Left ventricle myocardium inferior (tissue), 1 donor: ENCODE measurements at regions not wholly inside any gene's neighbourhood (a gene's known extent, or its start where the extent isn't known, plus 50 kb on each side); places are given as distances from the start of the nearest gene placed in this dataset.

Experiments
- DNase-seq: peaks from one replicate; pipeline ENCODE4 v3.0.0-alpha.2; 2020
- H3K27ac ChIP-seq: fragments of 200-600 bp; replicated peaks from 2 replicates; pipeline ENCODE4 v1.8.0; 2021
- H3K27me3 ChIP-seq: fragments of 200-600 bp; 2 replicates; pipeline ENCODE4 v1.8.0; 2021; ENCODE audit warnings: low read depth
- H3K36me3 ChIP-seq: fragments of 200-600 bp; 2 replicates; pipeline ENCODE4 v1.8.0; 2021
- H3K4me1 ChIP-seq: fragments of 200-600 bp; 2 replicates; pipeline ENCODE4 v1.8.0; 2021
- H3K4me3 ChIP-seq: fragments of 200-600 bp; 2 replicates; pipeline ENCODE4 v1.8.0; 2021; ENCODE audit warnings: mild to moderate bottlenecking, moderate library complexity
- H3K9me3 ChIP-seq: fragments of 200-600 bp; replicated peaks from 2 replicates; pipeline ENCODE4 v1.8.0; 2021
- intact Hi-C: fragments of 100-400 bp; cut with micrococcal nuclease; formaldehyde crosslinking; loops from one replicate; pipeline ENCODE4 v1.11.0; 2022
- TF ChIP-seq, protein P1 (sequence below): fragments of 200-600 bp; IDR thresholded peaks from 2 replicates; pipeline ENCODE4 v1.8.0; 2021; ENCODE audit warnings: antibody characterized with exemption, mild to moderate bottlenecking, borderline replicate concordance
- donor health status: DM: no; HTN: yes; CAD: no; lungs with severe emphysema.

DNA sequence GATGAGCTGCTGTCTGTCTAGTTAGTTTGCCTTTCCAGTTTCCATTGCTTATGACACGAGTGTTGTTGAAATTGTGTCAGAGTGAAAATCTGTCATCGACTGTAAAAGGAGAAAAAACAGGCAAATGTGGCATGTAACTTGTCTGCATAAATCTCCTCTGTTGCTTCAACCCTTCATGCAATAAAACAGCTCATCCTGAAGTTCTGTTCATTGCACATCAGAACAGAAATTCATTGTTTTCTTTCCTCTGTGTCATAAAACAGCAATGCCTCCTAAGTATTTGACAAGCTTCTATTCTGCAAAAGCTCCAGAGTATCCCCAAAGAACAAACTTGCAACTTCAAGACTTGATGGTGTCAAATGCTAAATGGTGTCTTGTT is 432.1 kb downstream of the MEIS1 start:
- no peak for DNase-seq
- H3K27me3 ChIP-seq, result peaks cover 19% of the 10 kb centered on the region
- H3K36me3 ChIP-seq, result no peaks in the 10 kb centered on the region
- no peaks in the 10 kb centered on the region for H3K9me3 ChIP-seq
- H3K4me1 ChIP-seq, result no peaks in the 10 kb centered on the region
- TF ChIP-seq, protein P1, sequence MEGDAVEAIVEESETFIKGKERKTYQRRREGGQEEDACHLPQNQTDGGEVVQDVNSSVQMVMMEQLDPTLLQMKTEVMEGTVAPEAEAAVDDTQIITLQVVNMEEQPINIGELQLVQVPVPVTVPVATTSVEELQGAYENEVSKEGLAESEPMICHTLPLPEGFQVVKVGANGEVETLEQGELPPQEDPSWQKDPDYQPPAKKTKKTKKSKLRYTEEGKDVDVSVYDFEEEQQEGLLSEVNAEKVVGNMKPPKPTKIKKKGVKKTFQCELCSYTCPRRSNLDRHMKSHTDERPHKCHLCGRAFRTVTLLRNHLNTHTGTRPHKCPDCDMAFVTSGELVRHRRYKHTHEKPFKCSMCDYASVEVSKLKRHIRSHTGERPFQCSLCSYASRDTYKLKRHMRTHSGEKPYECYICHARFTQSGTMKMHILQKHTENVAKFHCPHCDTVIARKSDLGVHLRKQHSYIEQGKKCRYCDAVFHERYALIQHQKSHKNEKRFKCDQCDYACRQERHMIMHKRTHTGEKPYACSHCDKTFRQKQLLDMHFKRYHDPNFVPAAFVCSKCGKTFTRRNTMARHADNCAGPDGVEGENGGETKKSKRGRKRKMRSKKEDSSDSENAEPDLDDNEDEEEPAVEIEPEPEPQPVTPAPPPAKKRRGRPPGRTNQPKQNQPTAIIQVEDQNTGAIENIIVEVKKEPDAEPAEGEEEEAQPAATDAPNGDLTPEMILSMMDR, result no peak
- intact Hi-C loops, result no loop called here
- H3K4me3 ChIP-seq, result no peak overlapping the region
- H3K27ac ChIP-seq, result no peak overlapping the region

DNA sequence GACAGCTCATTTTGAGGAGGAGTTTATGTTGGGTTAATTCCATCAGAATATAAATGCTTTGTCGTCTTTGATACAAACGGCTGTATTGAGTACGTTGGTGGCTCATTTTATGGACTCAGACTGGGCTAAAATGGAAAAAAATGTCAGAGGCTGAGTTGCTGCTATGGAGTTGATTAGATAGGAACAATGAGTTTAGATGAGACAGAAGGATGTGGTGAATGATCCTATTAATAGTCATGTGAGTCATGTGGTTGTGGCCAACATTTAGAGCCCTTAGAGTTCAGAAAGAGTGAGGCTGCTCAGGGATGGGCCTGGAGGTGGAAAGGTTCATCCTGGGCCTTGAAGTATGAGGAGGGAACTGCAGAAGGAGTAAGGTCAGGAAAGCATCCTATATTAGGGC is 434.2 kb downstream of the MEIS1 start:
- Histone ChIP-seq H3K36me3 (no peaks in the 10 kb centered on the region), H3K4me1 (no peaks in the 10 kb centered on the region), H3K9me3 (no peaks in the 10 kb centered on the region), H3K27ac (no peak overlapping the region), H3K27me3 (peaks cover 19% of the 10 kb centered on the region), H3K4me3 (no peak overlapping the region)
- TF ChIP-seq, protein P1, result no peak
- no peak for DNase-seq
- intact Hi-C loops, result no loop called here

- DNase-seq, result no peak
- Histone ChIP-seq H3K36me3 (no peaks in the 10 kb centered on the region), H3K27me3 (peaks cover 19% of the 10 kb centered on the region), H3K9me3 (no peaks in the 10 kb centered on the region), H3K27ac (no peak overlapping the region), H3K4me3 (no peak overlapping the region), H3K4me1 (no peaks in the 10 kb centered on the region)
- TF ChIP-seq, protein P1, result no peak
- intact Hi-C loops, result no loop called here
These were observed 437.4 kb downstream of the MEIS1 start for GRCh38 chr2:66872081-66872985.

DNA sequence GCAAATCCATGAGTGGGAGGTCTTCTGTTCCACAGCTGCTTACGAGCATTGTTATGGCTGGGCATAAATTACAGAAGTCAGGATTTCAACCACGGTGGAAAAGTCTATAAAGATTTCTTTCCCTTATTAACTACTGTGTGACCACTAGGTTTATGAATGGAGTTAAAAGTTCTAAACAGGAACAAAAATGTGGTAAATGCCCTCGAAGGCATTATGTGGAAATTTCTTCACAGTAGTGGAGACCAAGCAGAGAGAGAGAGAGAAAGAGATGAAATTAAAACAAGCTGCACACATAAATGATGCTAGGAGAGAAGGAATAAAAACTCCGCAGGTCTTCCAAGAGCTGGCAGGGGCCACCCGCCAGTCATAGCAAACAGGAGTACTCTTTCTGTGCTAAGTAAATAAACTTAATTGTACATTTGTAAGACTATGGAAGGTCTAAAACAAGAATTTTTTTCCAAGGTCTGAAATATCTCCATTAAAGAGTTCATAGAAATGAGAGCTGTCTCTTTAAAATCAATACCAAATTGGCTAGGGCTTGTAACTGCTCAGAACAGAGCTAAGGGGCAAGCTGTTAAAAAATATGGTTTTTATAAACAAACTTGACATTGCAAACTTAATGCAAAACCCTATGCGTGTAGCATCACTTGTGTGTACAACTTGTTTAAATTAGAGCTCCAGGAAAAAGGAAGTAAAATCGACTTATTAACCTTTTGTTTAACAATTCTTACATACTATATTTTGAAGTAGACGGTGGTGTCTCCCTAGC is 438.2 kb downstream of the MEIS1 start:
- TF ChIP-seq, protein P1, result no peak
- no peaks in the 10 kb centered on the region for H3K36me3 ChIP-seq
- intact Hi-C loops, result no loop called here
- H3K4me1 ChIP-seq, result no peaks in the 10 kb centered on the region
- H3K27ac ChIP-seq, result no peak overlapping the region
- peaks cover 15% of the 10 kb centered on the region for H3K27me3 ChIP-seq
- DNase-seq, result no peak
- no peaks in the 10 kb centered on the region for H3K9me3 ChIP-seq
- H3K4me3 ChIP-seq, result no peak overlapping the region

DNA sequence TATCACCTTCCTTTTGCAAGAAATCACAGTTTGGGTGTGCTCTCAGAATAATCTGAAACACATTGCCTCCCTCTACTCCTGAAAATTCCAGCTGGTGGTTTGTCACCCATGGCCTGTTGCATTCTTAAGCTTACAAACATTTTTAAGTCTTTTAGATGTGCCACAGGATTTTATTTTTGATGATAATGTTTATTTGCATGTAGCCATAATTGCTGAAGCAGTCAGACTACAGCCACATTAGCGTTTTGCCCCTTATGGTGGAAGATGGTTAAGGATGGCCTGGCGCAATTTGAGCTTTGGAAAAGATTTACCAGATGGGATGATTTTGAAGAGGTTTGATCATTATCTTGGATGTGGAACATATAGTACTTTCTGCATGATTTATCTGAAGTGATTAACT is 439.5 kb downstream of the MEIS1 start:
- DNase-seq, result no peak
- peaks cover 5% of the 10 kb centered on the region for H3K27me3 ChIP-seq
- H3K36me3 ChIP-seq, result no peaks in the 10 kb centered on the region
- no peak overlapping the region for H3K27ac ChIP-seq
- H3K4me1 ChIP-seq, result no peaks in the 10 kb centered on the region
- H3K9me3 ChIP-seq, result no peaks in the 10 kb centered on the region
- no peak overlapping the region for H3K4me3 ChIP-seq
- TF ChIP-seq, protein P1, result no peak
- intact Hi-C loops, result no loop called here
